NCI-H748 treated with DMSO at 0.1 percent for 48 hours (cell line): ENCODE measurements at regions not wholly inside any gene's neighbourhood (a gene's known extent, or its start where the extent isn't known, plus 50 kb on each side); places are given as distances from the start of the nearest gene placed in this dataset.

Experiments used
- DNase-seq: peaks from one replicate; lab custom pipeline; 2025; lab: John Stamatoyannopoulos, UW

GRCh38 chr5:54717459-54717858 is 199.9 kb downstream of the SNX18 start:
- no peak for DNase-seq

GRCh38 chr5:54713923-54714581 is 196.5 kb downstream of the SNX18 start:
- DNase-seq, result no peak

- DNase-seq, result no peak
Measured at GRCh38 chr5:54709096-54709495, 191.5 kb downstream of the SNX18 start.

GRCh38 chr5:54707841-54708240 is 190.3 kb downstream of the SNX18 start:
- no peak for DNase-seq

DNA sequence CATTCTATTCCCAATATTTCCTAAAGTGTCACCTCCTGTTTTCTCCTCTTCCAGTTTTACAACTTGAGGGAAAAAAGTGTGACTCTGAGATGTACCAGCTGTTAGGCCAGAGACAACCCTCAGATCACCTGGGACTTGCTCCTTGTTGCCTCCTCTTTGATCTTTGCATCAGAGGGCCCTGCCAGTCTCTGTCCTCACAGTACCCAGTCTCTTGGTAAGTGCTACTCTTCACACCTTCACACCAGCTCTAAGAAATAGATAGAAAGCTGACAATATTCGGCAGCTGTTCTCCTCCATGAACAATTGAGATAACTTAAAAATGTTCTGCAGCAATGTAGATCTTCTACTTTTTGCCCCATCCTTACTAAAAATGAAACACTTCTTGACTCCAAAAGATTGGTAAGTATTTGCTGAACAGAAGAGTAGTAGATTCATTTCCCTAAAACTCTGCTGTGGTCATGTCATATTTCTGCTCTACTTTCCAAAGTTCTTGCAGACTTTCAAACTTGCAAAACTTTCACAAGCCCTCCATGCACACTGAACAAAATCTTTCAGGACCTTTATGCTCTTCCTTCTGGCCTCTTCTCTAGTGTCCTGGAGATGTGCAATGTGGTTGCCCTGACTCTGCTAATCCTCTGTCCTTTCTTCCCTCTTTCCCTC is 188.6 kb downstream of the SNX18 start:
- no peak for DNase-seq

DNA sequence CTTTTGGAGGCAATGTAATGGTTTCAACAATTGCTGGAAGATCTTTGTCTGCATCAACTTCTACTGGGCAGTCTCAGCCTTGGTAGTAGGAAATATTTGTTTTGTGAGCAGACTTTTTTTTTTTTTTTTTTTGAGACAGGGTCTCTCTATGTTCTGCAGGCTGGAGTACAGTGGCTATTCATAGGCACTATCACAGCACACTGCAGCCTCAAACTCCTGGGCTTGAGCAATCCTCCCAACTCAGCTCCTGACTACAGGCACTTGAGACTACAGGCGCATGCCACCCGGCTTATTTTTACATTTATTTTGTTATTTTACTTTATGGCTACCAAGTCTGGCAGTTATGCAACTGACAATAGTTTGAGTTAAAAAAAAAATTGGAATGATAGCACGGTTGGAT is 187.3 kb downstream of the SNX18 start:
- DNase-seq, result no peak

DNA sequence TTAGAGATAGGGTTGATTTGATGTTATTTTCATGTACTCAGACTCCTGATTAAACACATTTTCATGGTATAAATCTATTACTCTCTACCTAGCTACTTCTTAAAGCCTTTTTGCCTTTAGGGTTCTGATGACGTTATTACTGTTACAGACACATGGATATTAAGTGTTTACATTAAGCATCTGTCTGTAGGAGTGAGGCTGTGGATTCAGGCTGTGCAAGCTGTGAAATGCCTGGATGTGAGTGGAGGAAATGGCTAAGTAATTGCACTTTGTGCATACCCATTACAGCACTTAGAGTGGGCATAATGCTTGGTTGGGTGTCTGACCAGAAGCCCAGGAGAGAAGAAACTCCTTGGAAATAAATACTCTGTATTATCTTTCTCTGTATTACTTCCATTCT is 186.8 kb downstream of the SNX18 start:
- peak; percentile 8 for DNase-seq

- no peak for DNase-seq
Measured at GRCh38 chr5:54703565-54704255, 186.2 kb downstream of the SNX18 start.

- peak; percentile 9 for DNase-seq
Measured at GRCh38 chr5:54703133-54703532, 185.6 kb downstream of the SNX18 start.

DNA sequence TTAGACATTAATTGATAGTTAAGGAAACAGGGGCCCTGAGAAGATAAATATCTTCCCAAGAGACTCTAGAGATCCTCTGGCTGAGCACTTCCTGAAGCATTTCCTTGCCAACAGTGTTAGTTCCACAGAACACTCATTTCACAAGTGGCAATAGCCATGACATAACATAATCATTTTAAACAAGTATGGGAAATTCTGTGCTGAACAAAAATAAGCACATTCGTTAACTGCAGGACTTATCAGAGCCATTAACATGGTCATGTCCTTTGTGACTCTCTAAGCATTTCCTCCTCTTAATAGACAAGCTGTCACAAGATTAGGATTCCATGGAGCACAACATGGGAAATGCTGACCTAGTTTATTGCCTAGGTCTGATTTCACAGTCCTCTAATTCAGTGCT is 184.9 kb downstream of the SNX18 start:
- no peak for DNase-seq

GRCh38 chr5:54700986-54701578 is 183.5 kb downstream of the SNX18 start:
- DNase-seq, result no peak

- DNase-seq, result no peak
Measured at GRCh38 chr5:54696931-54697330, 179.4 kb downstream of the SNX18 start.

GRCh38 chr5:54696346-54696745 is 178.8 kb downstream of the SNX18 start:
- no peak for DNase-seq

- DNase-seq, result no peak
Measured at GRCh38 chr5:54695198-54695966, 177.8 kb downstream of the SNX18 start.

GRCh38 chr5:54693936-54694657 is 176.5 kb downstream of the SNX18 start:
- DNase-seq, result no peak

DNA sequence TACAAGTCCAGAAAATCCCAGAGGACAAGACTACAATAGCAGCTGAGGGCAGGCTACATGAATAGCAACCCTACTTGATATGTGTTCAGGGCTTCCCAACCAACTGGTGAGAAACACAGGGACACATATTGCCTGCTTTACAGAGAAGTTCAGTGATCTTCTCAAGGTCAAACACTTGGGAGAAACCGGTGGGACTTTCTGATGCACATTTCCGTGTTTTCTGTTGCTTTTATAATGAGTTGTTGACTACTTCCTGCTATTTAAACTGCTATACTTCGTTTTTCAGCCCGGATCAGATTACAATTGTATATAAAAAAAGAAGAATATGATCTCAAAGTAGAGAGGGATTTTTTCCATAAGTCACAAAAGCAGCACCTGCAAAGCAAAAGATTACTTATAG is 175.1 kb downstream of the SNX18 start:
- no peak for DNase-seq

DNA sequence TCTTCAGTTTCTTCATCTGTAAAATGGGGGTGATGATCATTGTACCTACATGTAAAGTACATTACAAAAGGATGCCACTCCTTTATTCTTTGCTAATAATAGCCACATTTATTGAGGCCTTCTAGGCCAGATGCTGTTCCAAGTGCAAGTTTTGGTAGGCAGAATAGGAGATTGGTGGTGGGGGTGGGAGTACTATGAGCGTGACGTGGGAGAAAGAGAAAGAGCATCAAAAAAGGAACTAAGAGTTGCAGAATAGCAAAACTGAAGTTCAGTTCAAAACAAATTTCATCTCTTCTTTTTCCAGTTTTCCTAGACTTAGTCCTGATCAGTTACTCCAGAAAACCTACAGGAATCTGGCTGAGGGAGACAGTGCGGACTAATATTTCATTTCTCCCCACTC is 174.1 kb downstream of the SNX18 start:
- DNase-seq, result no peak

- DNase-seq, result no peak
Measured at GRCh38 chr5:54689411-54690251, 172.1 kb downstream of the SNX18 start.

GRCh38 chr5:54680998-54681397 is 163.4 kb downstream of the SNX18 start:
- DNase-seq, result no peak

DNA sequence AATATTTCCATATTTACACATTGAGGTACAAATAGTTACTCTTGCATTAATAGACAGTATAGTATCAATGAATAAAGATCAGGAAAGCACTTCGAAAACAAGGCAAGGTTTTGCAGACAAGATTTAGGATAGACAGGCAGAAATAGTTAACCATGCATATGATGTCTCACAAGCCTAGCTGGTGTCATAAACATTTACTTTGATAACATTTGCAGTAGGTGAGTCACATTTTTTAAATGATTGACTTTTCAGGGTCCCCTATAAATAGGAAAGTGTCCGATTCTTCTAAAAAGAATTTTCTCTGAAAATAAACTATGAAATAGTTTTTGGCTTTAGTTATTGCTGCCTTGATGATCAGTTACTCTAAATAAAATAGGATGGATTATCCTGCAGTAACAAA is 162.1 kb downstream of the SNX18 start:
- no peak for DNase-seq

DNA sequence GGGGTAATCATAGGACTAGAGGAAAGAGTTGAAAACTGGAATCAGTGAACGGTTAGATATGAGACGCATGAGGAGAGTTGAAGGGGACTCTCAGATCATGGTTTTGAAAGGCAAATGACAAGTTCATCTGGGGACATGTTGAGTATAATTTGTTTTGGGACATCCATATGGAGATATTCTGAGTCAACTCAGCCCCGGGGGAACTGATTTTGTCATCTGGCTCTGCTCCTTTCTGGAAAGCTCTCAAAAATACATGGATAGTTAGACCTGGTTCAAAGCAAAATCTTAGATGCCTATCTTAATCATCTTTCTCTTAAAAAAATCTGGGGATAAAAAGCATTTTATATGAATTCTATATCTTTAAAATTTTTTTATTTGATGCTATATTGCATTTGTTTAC is 161.2 kb downstream of the SNX18 start:
- DNase-seq, result no peak
